Right lung (tissue), 2 donors: ENCODE measurements at regions not wholly inside any gene's neighbourhood (a gene's known extent, or its start where the extent isn't known, plus 50 kb on each side); places are given as distances from the start of the nearest gene placed in this dataset.
"Not testable (repeated sequence)": the region's sequence is repeated elsewhere in the genome, so short reads cannot be mapped to it uniquely, and the experiment has no call there.

ENCODE experiments used
- DNase-seq, 2 donors: peaks; one replicate each; pipeline ENCODE4 v3.0.0-alpha.2; 2013

DNA sequence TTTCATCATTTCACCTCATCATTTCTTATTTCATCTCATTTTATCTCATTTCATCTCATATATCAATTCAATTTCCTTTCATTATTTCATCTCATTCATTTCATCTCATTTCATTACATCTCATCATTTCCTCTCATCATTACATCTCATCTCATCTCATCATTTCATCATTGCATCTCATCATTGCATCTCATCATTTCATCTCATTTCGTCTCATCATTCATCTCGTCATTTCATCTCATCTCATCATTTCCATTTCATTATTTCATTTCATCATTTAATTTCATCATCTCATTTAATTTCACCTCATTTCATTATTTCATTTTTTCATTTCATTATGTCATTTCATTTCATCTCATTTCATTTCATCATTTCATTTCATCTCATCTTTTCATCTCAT is 168.5 kb upstream of the FAM72C start:
- DNase-seq: not testable (repeated sequence)

DNA sequence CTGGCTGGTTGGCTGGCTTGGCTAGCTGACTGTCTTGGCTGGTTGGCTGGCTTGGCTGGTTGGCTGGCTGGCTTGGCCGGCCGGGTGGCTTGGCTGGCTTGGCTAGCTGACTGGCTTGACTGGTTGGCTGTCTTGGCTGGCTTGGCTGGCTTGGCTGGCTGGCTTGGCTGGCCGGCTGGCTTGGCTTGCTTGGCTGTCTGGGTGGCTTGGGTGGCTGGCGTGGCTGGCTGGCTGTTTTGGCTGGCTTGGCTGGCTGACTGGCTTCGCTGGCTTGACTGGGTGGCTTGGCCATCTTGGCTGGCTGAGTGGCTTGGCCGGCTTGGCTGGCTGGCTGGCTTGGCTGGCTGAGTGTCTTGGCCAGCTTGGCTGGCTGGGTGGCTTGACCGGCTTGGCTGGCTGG is 133.2 kb upstream of the FAM72C start:
- DNase-seq: not testable (repeated sequence)

DNA sequence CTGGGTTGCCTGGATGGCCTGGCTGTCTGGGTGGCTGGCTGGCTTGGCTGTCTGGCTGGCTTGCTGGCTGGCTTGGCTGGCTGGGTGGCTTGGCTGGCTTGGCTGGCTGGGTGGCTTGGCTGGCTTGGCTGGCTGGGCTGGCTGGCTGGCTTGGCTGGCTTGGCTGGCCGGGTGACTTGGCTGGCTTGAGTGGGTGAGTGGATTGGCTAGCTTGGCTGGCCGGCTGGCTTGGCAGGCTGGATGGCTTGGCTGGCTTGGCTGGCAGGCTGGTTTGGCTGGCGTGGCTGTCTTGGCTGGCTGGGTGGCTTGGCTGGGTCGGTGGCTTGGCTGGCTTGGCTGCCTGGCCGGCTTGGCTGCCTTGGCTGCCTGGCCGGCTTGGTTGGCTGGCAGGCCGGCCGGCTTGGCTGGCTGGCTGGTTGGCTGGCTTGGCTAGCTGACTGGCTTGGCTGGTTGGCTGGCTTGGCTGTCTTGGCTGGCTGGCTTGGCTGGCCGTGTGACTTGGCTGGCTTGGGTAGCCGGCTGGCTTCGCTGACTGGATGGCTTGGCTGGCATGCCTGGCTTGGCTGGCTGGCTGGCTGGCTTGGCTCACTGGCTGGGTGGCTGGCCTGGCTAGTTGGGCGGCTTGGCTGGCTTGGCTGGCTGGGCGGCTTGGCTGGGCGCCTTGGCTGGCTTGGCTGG is 132.4 kb upstream of the FAM72C start:
- not testable (repeated sequence) for DNase-seq

DNA sequence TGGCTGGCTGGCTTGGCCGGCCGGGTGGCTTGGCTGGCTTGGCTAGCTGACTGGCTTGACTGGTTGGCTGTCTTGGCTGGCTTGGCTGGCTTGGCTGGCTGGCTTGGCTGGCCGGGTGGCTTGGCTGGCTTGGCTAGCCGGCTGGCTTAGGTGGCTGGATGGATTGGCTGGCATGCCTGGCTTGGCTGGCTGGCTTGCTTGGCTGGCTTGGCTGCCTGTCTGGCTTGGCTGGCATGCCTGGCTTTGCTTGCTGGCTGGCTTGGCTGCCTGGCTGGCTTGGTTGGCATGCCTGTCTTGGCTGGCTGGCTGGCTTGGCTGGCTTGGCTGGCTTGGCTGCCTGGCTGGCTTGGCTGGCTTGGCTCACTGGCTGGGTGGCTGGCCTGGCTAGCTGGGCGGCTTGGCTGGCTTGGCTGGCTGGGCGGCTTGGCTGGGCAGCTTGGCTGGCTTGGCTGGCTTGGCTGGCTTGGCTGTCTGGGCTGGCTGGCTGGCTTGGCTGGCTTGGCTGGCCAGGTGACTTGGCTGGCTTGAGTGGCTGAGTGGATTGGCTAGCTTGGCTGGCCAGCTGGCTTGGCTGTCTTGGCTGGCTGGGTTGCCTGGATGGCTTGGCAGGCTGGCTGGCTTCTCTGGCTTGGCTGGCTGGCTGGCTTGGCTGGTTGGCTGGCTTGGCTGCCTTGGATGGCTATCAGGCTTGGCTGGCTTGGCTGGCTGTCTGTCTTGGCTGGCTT is 131.5 kb upstream of the FAM72C start:
- DNase-seq: not testable (repeated sequence)

DNA sequence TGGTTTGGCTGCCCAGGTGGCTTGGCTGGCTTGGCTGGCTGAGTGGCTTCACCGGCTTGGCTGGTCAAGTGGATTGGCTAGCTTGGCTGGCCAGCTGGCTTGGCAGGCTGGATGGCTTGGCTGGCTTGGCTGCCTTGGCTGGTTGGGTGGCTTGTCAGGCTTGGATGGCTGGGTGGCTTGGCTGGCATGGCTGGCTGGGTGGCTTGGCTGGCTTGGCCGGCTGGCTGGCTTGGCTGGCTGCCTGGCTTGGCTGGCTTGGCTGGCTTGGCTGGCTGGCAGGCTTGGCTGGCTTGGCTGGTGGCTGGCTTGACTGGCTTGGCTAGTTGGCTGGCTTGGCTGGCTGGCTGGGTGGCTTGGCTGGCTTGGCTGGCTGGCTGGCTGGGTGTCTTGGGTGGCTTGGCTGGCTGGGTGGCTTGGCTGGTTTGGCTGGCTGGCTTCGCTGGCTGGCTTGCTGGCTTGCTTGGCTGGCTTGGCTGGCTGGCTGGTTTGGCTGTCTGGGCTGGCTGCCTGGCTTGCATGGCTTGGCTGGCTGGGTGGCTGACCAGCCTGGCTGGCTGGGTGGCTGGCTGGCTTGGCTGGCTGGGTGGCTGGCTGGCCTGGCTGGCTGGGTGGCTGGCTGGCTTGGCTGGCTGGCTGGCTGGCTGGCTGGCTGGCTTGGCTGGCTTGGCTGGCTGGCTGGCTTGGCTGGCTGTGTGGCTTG is 130.4 kb upstream of the FAM72C start:
- DNase-seq: not testable (repeated sequence)

DNA sequence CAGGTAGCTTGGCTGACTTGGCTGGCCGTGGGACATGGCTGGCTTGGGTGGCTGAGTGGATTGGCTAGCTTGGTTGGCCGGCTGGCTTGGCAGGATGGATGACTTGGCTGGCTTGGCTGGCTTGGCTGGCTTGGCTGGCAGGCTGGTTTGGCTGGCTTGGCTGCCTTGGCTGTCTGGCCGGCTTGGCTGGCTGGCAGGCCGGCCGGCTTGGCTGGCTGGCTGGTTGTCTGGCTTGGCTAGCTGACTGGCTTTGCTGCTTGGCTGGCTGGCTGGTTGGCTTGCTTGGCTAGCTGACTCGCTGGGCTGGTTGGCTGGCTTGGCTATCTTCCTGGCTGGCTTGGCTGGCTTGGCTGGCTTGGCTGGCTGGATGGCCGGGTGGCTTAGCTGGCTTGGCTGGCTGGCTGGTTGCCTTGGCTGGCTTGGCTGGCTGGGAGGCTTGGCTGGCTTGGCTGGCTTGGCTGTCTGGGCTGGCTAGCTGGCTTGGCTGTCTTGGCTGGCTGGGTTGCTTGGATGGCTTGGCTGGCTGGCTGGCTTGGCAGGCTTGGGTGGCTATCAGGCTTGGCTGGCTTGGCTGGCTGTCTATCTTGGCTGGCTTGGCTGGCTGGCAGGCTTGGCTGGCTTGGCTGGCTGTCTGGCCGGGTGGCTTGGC is 129.7 kb upstream of the FAM72C start:
- DNase-seq: no peak

DNA sequence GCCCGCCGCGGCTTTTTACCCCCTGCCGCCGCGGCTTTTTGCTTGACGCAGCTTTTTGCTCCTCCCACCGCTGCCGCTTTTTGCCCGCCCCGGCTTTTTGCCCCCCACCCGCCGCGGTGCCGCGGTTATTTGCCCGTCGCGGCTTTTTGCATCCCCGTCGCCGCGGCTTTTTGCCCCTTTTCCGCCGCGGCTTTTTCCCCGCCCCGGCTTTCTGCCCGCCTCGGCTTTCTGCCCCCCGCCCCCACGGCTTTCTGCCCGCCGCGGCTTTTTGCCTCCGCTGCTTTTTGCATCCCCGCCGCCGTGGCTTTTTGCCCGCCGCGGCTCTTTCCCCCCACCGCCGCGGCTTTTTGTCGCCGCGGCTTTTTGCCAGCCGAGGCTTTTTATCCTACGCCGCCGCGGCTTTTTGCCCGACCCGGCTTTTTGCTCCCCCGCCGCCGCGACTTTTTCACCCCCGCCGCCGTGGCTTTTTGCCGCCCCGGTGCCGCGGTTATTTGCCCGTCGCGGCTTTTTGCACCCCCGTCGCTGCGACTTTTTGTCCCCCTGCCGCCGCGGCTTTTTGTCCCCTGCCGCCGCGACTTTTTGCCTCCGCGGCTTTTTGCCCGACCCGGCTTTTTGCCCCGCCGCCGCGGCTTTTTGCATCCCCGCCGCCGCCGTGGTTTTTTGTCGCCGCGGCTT is 105.5 kb upstream of the FAM72C start:
- DNase-seq: peak; percentile 21 to 45

DNA sequence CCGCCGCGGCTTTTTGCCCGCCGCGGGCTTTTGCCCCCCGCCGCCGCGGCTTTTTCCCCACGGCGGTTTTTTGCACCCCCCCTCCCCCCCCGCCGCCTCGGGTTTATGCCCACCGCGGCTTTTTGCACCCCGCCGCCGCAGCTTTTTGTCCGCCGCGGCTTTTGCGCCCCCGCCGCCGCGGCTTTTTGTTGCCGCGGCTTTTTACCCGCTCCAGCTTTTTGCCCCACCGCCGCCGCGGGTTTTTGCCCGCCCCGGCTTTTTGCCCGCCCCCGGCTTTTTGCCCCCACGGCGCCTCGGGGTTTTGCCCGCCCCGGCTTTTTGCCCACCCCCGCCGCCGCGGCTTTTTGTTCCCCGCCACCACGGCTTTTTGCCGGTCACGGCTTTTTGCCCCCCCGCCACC is 104.9 kb upstream of the FAM72C start:
- not testable (repeated sequence) for DNase-seq

DNA sequence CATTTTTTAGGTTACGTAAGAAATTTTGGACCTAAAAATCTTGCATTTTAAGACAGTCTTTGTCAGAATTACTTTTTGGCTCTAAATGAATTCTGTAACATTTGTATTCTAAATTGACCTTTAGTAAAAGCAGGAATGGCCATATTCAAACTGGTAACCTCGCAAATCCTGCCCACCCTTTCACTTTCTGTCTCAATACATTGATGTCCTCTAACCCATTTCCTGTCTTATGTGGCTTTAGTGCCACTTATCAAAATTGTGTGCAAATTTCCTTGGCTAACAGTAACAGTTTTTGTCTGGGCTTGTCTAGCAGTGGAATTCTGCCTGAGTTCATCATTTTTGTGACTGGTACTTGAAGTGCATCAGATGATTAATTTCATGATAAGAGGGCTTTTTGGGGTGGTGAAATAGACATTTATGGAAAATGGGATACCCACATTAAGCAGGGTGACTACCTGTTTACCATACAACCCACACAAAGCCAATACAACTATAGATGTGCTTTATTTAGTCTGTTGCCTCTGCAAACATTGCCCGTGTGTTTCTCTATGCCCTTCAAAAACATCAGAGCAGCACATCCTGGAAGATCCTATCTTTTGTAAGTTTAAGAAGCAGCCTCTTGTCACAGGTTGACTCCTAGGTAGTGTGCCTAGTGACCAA is 98.7 kb upstream of the FAM72C start:
- not testable (repeated sequence) for DNase-seq

DNA sequence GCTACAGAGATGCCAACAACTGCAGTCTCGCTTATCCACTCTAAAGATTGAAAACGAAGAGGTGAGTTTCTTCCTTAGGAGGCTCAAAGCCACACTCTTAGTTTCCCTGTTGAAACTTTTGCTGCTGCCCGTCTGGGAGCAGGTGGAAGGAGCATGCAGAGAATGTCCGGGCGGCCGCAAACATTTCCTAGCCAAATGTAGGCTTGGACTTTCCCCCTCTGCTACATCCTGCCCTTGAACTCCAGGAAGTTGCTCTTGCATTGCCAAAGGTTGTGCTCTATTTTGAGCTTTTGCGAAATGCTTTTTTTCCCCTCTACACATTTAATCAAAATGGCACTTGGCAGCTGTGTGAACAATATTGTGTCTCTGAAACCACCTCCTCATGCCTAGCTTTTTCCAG is 95.3 kb upstream of the FAM72C start:
- DNase-seq: not testable (repeated sequence)

DNA sequence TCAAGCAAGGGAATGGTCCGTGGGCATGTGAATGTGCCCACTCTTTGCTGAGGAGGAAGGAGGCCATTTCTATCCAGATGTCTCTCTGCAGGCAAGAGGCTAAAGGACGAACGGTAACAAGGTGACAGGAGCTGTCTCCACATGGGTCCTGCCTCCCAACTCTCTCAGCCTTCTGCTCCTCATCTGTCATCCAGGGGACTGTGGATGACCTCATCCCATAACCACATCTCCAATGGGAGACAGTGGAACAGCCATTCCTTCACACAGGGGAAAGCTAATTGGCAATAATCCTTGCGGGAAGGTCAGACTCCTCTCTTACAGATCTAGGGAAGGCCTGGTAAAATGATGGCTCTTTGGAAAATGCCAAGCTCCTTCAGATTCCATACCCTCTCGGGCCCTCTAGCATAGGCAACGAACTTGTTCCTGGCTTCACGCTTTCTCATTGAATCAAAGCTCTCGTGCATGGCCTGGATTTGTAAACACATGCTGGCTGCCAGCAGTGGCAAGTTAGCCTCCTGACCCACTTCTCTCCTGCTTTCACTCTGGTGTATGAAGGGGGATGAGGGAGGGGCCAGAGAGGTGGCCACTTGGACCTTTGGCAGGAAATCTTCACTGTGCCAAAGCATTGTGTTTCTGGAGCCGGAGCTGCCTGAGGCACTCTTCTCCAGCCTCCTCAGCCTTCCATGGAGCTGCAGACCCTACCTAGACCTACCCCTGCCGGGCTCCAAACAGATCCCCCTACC is 94.5 kb upstream of the FAM72C start:
- not testable (repeated sequence) for DNase-seq

DNA sequence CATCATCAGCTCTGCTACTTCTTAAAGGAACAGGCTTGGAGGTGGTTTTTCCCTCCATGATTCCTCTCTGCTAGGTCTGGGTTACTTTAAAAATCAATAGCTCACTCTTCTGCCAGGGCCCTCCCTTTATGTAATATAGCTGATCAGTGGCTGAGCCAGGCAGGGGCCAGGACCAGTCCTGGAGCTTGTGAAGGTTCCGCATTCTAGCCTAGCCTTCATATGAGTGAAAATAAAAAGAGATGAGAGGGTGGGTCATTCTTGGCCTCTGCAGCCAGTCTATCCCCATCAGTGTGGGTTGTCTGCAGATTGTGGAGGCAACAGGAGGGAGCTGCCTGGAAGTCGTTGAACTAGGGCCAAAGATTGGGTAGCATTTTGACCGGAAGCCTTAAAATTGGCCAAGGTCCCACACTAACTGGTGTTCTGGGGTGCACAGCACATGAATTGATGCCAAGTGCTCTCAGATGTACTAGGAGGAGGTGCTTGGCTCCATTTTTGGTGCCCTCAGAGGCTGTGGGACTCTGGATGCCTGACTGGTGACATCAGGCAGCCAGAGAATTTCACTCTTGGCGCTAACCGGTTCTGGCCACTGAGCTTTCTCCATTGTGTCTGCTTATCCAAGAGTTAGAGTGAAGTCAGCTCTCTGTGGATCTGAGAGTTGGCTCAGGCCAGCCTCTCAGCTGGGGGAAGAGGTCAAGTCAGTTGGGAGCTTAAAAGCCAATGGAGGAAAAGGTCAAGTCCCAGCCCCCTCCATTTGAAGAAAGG is 93.7 kb upstream of the FAM72C start:
- not testable (repeated sequence) for DNase-seq

DNA sequence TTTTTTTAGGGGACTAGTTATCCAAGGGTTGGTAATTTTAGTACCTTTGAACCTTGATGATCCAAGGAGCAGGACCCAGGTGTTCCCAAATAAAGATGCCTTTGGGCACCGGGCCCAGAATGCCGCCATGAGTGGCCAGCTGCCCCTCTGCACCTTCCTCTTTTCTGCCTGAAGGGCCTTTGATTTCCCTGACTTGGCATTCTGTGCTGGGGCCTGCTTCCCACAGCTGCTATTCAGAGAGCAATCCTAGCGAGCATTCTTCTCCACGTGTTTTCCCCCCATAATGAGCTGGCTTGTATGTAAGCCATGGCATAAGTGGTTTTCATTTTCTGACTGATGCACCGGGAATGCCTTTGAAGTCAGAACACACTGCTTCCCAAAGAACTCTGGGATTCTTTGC is 77.6 kb upstream of the FAM72C start:
- not testable (repeated sequence) for DNase-seq

DNA sequence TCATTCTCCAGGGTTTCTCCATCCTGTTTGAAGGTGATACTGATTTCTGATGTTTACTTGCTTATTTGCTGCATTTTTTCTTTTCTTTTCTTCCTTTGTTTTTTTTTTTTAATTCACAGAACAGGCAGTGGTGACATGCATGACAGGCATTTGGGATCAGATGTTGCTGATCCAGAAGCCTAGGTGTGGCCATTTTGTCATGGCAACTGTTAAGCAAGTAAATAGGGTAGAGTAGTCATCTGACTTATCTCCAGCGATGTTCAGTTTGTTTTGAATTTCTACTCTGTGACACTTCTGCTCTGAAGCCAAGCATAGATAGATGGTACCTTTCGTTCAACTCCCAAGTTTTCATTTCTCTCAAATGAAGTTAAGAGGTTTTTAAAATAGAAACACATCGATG is 74.9 kb upstream of the FAM72C start:
- DNase-seq: not testable (repeated sequence)

DNA sequence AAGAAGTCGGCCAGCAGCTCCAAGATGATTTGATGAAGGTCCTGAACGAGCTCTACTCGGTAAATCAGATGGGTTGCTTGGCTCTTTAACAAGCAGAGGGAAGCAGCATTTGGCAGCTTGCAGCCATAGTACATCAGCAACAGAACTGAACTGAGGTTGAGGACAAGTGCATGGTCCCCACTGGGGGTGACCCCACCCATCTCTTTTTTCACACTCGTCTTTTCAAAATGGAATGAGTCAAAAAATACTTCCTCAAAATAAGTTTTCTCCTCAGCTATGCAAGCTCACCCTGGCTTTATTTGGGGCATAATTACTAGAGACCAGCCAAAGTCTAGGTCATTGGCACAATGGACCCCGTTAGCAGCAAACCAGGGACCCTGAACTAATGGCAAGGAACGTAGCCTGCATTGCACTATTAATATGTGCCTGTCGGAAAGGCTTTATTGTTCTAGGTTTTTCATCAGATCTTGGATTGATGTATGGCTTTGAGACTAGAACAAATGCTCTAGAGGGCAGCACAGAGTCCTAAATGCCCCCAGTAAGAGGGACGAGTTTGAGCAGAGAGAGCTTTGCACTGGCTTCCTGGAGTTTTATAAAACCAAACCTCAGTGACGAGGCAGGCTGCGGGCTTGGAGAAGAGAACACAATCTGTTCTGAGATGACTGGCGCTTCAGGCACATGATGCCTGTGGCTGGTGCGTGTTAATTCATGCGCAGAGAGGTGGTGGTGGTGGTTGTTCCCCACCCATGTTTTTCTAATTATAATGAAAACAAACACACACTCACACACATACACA is 74.2 kb upstream of the FAM72C start:
- not testable (repeated sequence) for DNase-seq

DNA sequence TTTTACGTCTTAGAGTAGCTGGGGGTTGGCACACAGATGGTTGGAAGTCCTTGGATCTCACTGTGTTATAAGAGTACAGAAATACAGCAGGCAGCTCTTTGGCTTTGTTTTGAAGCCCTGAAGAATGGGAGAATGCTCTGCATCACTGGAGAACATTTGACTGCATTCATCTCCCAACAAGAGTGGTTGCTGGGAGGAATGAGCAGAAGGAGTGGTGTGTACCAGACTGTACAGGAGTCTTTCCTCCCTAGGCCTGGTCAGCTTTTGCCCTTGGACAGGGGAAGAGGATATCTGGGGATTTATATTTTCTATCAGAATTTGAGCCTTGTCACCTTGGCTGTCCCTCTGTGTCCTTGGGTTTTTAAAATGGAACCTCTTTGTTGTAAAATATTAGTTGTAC is 70.5 kb upstream of the FAM72C start:
- DNase-seq: not testable (repeated sequence)

DNA sequence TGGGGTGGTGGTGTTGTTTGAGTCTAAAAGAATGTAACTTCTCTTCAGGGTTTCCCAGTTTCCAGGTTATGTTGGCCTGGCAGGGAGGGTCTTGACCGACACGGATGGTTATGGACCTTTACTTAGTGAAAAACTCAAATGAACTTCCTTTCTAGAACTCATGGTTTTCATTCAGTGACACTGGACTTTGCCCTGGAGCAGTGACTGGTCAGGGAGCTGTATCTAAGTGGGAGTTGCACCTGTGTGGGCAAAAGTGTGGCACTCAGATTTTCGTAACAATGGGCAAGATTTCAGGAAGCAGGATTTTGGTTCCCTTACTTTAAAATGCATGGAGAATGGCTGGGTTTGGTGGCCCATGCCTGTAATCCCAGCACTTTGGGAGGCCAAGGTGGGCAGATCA is 68.5 kb upstream of the FAM72C start:
- DNase-seq: not testable (repeated sequence)

DNA sequence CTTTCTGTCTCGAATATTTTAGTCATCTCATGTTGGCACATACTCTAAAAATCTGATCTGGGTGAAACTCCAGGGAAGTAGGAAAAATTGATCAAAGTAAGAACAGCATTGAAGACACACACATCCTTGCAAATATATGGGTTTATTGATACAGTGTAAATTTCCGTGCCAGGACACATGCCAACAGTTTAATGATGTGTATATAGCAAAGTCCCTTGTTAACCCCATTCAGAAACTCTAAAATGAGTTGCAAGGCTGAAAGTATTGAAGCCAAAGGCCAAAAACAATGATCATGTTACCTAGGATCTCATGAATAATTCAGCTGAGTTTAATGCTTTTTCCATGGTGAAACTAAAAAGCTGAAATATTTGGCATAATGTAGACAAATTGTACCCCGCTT is 62.3 kb upstream of the FAM72C start:
- not testable (repeated sequence) for DNase-seq

DNA sequence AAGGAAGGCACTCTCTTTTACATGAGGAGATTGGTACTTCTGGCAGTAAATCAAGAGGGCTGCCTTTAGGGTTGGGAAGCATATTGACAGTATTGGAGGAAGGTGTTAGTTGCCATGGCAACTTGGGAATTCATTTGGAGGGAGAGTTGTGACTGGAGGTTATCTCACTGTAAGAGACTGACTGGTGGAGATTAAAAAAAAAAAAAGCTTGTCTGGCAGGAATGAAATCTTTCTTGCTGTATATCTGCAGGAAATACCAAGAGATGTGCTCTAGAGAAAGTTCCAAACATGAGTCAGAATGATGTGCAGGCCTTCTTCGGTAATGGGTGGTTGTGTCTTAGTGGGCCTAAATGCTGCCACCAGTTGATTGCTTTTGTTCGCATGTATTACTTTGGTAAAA is 59.8 kb upstream of the FAM72C start:
- DNase-seq: not testable (repeated sequence)
